ENCODE measurements at regions not wholly inside any gene's neighbourhood (a gene's known extent, or its start where the extent isn't known, plus 50 kb on each side); places are given as distances from the start of the nearest gene placed in this dataset.

DNA sequence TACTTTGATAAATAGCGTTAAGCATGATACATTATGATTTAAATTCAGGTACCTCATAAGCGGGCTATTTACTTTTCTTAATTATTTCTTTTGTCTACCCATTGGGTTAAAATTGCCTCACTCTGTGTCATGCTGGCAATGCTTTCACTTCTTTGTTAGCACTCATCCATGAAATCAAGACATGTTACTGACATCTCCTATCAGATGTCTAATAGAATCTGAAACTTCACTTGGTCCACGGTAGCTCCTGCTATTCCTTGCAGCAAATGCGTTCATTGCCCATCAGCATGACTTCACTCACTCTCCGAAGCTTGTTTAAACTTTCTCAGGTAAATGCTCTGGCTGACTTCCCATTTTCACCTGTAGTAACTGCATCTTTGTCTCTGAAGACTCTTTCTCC, 193.5 kb upstream of the EDIL3 start:
- TF ChIP-seq POLR2A (IDR thresholded peaks at IDR 0.05; ENCODE audit: low read depth), result no peak
- TF ChIP-seq, protein P1, sequence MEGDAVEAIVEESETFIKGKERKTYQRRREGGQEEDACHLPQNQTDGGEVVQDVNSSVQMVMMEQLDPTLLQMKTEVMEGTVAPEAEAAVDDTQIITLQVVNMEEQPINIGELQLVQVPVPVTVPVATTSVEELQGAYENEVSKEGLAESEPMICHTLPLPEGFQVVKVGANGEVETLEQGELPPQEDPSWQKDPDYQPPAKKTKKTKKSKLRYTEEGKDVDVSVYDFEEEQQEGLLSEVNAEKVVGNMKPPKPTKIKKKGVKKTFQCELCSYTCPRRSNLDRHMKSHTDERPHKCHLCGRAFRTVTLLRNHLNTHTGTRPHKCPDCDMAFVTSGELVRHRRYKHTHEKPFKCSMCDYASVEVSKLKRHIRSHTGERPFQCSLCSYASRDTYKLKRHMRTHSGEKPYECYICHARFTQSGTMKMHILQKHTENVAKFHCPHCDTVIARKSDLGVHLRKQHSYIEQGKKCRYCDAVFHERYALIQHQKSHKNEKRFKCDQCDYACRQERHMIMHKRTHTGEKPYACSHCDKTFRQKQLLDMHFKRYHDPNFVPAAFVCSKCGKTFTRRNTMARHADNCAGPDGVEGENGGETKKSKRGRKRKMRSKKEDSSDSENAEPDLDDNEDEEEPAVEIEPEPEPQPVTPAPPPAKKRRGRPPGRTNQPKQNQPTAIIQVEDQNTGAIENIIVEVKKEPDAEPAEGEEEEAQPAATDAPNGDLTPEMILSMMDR (IDR thresholded peaks at IDR 0.05), result no peak

All from esophagus muscularis mucosa (tissue), 3 donors.